Adrenal gland (tissue), 9 donors: ENCODE measurements at regions not wholly inside any gene's neighbourhood (a gene's known extent, or its start where the extent isn't known, plus 50 kb on each side); places are given as distances from the start of the nearest gene placed in this dataset.

ENCODE experiments used
- DNase-seq, 7 donors: peaks; one replicate each; pipeline ENCODE4 v3.0.0-alpha.2; 2019 to 2020
- H3K27ac ChIP-seq, 5 donors: fragments of 200-600 bp; sonication (generic) in 4 of 5; 1 replicate in 3 of 5; 2 replicates in 2 of 5; pipeline versions ENCODE4 v1.5.1 to v1.8.0; 2016 to 2020; ENCODE audit warnings: mild to moderate bottlenecking in 1 of 5
- H3K27me3 ChIP-seq: fragments of 200-600 bp; 2 replicates; pipeline ENCODE4 v1.8.0; 2021
- H3K36me3 ChIP-seq, 2 donors: fragments of 200-600 bp; replicated peaks in 1 of 2; 1 replicate in 1 of 2; 2 replicates in 1 of 2; pipeline versions ENCODE4 v1.5.1 to v1.8.0; 2018 to 2022
- H3K4me1 ChIP-seq, 2 donors: fragments of 200-600 bp; replicated peaks in 1 of 2; 1 replicate in 1 of 2; 2 replicates in 1 of 2; pipeline versions ENCODE4 v1.5.1 to v1.8.0; 2018 to 2021
- H3K4me3 ChIP-seq, 4 donors: fragments of 200-600 bp; sonication (generic) in 3 of 4; one replicate each; pipeline ENCODE4 v1.5.1; 2016 to 2018
- H3K9me3 ChIP-seq, 3 donors: fragments of 200-600 bp; sonication (generic) in 1 of 3; replicated peaks in 1 of 3; 1 replicate in 2 of 3; 2 replicates in 1 of 3; pipeline versions ENCODE4 v1.5.1 to v1.8.0; 2016 to 2021
- CTCF ChIP-seq, 6 experiments: fragments of 450-650 bp in 4 of 6; fragments of 200-600 bp in 2 of 6; sonication (generic) in 1 of 6; IDR thresholded peaks; 1 replicate in 5 of 6; 2 replicates in 1 of 6; pipeline versions ENCODE4 v1.5.1 to v1.8.0; 2016 to 2021; ENCODE audit warnings: antibody characterized with exemption in 6 of 6, mild to moderate bottlenecking in 2 of 6, moderate library complexity in 1 of 6
- POLR2A ChIP-seq, 2 donors: fragments of 450-650 bp; IDR thresholded peaks; one replicate each; pipeline ENCODE4 v1.6.1; 2017; ENCODE audit warnings: antibody characterized with exemption in 2 of 2, mild to moderate bottlenecking in 2 of 2, moderate library complexity in 1 of 2
- WGBS, 4 donors: extraction: QIAGEN DNeasy Blood & Tissue Kit in 2 of 4; methylation state at CpG; one replicate each; pipeline versions ENCODE4 v1.1.5 to v1.1.7; 2013 to 2017; 5-methylcytosine and 5-hydroxymethylcytosine counted together
- intact Hi-C, 2 donors: fragments of 100-400 bp; cut with DNase I; formaldehyde crosslinking; loops; one replicate each; pipeline versions ENCODE4 v1.14.1 to v1.15.0; 2022 to 2023
- donor health status: healthy with polysubstance abuse.
- donor health status: Bipolar disorder and iron deficiency.
- donor health status: DM: yes; HTN: yes; CAD: no.
- donor health status: DM: no; HTN: no; CAD: no.
- donor health status: DM: no; HTN: no; CAD: no.

- no peaks in the 10 kb centered on the region for H3K9me3 ChIP-seq
- H3K36me3 ChIP-seq = no peaks in the 10 kb centered on the region
- whole genome bisulfite sequencing, 4 donors = 29 to 66% (median 59%) methylated on average over 1 of the region's 1 CpG
- no peaks in the 10 kb centered on the region for H3K4me1 ChIP-seq
- intact Hi-C loops = no loop called here
- TF ChIP-seq CTCF (IDR thresholded peaks at IDR 0.05) (no peak), POLR2A (IDR thresholded peaks at IDR 0.05) (no peak)
- H3K4me3 ChIP-seq = no peak overlapping the region
- peaks cover 2% of the 10 kb centered on the region for H3K27me3 ChIP-seq
- H3K27ac ChIP-seq = no peak overlapping the region
- no peak for DNase-seq
Measured at GRCh38 chrX:147776988-147777387, 134.7 kb upstream of the FMR1 start.

DNA sequence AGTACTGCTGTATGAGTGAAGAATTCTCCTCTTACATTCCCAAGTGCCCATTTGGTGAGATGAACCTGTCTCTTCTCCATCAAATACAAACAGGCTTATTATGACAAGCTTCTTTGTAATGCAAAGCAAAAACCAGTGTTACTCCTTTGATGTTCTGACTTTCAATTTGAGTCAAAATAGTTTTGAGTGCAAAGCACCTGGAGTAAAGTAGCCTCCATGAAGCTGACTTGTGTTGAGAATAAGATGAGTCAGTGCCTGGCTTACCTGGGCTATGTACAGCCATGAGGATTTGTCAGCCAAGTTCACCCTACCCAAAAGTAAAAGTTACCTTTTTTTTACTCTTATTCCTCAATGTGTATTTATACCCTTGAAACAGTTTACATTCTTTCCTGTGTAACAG, 132.5 kb upstream of the FMR1 start:
- H3K27ac ChIP-seq = no peak overlapping the region

DNA sequence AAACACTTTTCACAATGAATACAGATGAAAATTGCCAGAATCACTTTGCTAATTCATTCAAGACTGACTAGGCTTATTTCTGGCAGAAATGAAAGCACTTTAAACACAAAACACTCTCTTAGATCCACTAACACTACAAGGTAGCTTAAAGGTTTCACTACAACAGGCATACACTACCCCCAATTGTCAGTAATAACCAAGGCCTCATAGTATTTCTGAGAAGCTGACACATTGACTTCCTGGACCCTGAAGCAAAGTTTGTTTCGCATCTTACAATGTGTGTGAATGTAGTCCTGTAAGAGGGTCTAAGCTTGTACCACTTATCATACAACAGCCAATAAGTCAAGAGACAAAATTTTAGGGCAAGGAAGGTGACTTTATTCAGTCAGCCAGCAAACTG, 129.9 kb upstream of the FMR1 start:
- 89 to 95% (median 90%) methylated on average over 1 of the region's 1 CpG for WGBS, 4 donors
- Histone ChIP-seq H3K36me3 (no peaks in the 10 kb centered on the region), H3K4me1 (no peaks in the 10 kb centered on the region), H3K9me3 (no peaks in the 10 kb centered on the region), H3K4me3 (no peak overlapping the region), H3K27me3 (no peaks in the 10 kb centered on the region), H3K27ac (no peak overlapping the region)
- intact Hi-C loops = no loop called here
- DNase-seq = no peak
- TF ChIP-seq POLR2A (IDR thresholded peaks at IDR 0.05) (no peak), CTCF (IDR thresholded peaks at IDR 0.05) (no peak)

More for the DNA sequence above, 132.5 kb upstream of the FMR1 start:
- no peak for DNase-seq
- intact Hi-C loops = no loop called here
- TF ChIP-seq POLR2A (IDR thresholded peaks at IDR 0.05) (no peak), CTCF (IDR thresholded peaks at IDR 0.05) (no peak)
- Histone ChIP-seq H3K27me3 (no peaks in the 10 kb centered on the region), H3K4me1 (no peaks in the 10 kb centered on the region), H3K9me3 (no peaks in the 10 kb centered on the region), H3K36me3 (no peaks in the 10 kb centered on the region), H3K4me3 (no peak overlapping the region)

DNA sequence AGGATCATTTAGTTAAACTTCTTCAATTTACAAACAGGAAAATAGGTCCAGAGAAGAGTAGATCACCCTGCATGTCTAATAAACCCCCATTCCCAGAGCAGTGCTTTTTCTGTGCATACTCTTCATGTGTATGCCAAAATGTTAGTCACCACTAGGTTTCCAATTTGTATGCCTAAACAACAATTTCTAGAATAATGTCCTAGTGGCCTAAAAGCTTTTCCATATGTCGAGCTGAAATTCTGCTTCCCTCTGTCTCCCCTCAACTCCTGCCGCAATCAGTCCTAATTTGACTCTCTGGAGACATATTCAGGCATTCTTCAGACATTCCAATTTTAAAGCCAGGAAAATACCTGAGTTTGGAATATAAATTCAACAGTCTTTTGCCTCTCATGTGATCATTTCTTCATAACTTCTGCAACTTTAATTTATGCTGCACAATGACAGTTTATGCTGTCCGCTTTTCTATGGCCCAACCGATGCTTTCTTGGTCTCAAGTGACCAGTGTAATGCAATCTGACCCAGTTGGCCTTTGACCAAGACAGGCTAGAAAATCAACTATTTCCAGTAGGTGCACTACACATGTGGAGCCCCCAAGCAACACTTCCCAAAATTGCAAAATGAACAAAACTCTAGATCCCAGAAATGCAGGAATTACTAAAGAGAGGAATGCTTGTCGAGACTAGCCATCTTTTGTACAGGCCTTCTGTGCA, 122.9 kb upstream of the FMR1 start:
- Histone ChIP-seq H3K27me3 (no peaks in the 10 kb centered on the region), H3K4me3 (no peak overlapping the region), H3K36me3 (no peaks in the 10 kb centered on the region), H3K27ac (no peak overlapping the region), H3K9me3 (no peaks in the 10 kb centered on the region), H3K4me1 (no peaks in the 10 kb centered on the region)
- WGBS, 4 donors = 79 to 91% (median 84%) methylated on average over 4 to 5 of the region's 5 CpGs
- no peak for DNase-seq
- no peak for TF ChIP-seq CTCF (IDR thresholded peaks at IDR 0.05)
- no peak for TF ChIP-seq POLR2A (IDR thresholded peaks at IDR 0.05)
- intact Hi-C loops = no loop called here
